Psoas muscle (tissue), 7 donors: ENCODE measurements at regions not wholly inside any gene's neighbourhood (a gene's known extent, or its start where the extent isn't known, plus 50 kb on each side); places are given as distances from the start of the nearest gene placed in this dataset.
"Not testable (repeated sequence)": the region's sequence is repeated elsewhere in the genome, so short reads cannot be mapped to it uniquely, and the experiment has no call there.

Experiments
- ATAC-seq, 4 donors: fragments of 200-7000 bp; cut with Tn5 transposase; one replicate each; pipeline ENCODE4 v1.9.1; 2020; ENCODE audit warnings: moderate library complexity in 3 of 4, mild to moderate bottlenecking in 2 of 4
- DNase-seq, 2 donors: peaks; one replicate each; pipeline ENCODE4 v3.0.0-alpha.2; 2020
- H3K27ac ChIP-seq: fragments of 200-600 bp; one replicate; pipeline ENCODE4 v1.8.0; 2022
- H3K27me3 ChIP-seq, 3 donors: fragments of 200-600 bp in 1 of 3; one replicate each; pipeline versions ENCODE4 v1.6.1 to v1.8.0; 2013 to 2022; ENCODE audit warnings: low read length in 2 of 3, mild to moderate bottlenecking in 2 of 3, moderate library complexity in 1 of 3; ENCODE audit not compliant: insufficient read depth in 3 of 3
- H3K36me3 ChIP-seq, 2 donors: fragments of 200-600 bp in 1 of 2; one replicate each; pipeline versions ENCODE4 v1.6.1 to v1.8.0; 2013 to 2022; ENCODE audit warnings: low read depth in 1 of 2, mild to moderate bottlenecking in 1 of 2, moderate library complexity in 1 of 2; ENCODE audit not compliant: insufficient read depth in 1 of 2
- H3K4me1 ChIP-seq: fragments of 200-600 bp; one replicate; pipeline ENCODE4 v1.8.0; 2022
- H3K4me3 ChIP-seq: fragments of 200-600 bp; one replicate; pipeline ENCODE4 v1.8.0; 2022; ENCODE audit warnings: mild to moderate bottlenecking
- H3K9me3 ChIP-seq: fragments of 200-600 bp; one replicate; pipeline ENCODE4 v1.8.0; 2022
- WGBS, 3 donors: extraction: QIAGEN DNeasy Blood & Tissue Kit; methylation state at CpG; one replicate each; pipeline versions ENCODE4 v1.1.6 to v1.1.7; 2013; 5-methylcytosine and 5-hydroxymethylcytosine counted together
- intact Hi-C, 2 donors: fragments of 100-400 bp; cut with DNase I; formaldehyde crosslinking; loops; one replicate each; pipeline versions ENCODE4 v1.11.0 to v1.14.2; 2022
- TF ChIP-seq, protein P1 (sequence below): fragments of 200-600 bp; IDR thresholded peaks from one replicate; pipeline ENCODE4 v1.8.0; 2022; ENCODE audit warnings: antibody characterized with exemption
- donor health status: healthy with polysubstance abuse.
- donor health status: DM: no; HTN: no; CAD: no; lungs with moderate emphysema.
- donor health status: Bipolar disorder and iron deficiency.
- donor health status: healthy.
- donor health status: DM: yes; HTN: yes; CAD: no.
- donor health status: DM: no; HTN: no; CAD: no.
- donor health status: DM: yes; HTN: yes; CAD: no.

DNA sequence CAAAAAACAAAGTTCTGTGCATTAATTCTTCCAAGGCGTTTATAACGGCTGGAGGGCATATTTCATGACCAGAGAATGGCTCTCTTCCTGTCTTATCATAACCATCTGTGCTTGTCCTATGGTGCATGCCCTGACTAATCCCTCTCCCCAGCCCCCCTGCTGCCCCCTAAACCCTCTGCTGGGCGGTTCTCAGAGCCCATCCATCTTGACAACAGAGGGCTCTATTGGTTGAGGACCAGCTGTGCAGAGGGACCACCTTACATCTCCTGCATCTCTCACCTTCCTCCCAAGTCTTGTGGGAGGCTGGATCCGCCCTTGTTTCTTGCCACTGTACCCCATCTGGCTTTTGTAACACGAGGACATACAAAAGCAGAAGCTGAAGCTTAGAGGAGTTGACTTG is 282.1 kb downstream of the MIAT start:
- 37 to 38% (median 38%) methylated on average over 5 of the region's 5 CpGs for WGBS, 3 donors
- TF ChIP-seq, protein P1, sequence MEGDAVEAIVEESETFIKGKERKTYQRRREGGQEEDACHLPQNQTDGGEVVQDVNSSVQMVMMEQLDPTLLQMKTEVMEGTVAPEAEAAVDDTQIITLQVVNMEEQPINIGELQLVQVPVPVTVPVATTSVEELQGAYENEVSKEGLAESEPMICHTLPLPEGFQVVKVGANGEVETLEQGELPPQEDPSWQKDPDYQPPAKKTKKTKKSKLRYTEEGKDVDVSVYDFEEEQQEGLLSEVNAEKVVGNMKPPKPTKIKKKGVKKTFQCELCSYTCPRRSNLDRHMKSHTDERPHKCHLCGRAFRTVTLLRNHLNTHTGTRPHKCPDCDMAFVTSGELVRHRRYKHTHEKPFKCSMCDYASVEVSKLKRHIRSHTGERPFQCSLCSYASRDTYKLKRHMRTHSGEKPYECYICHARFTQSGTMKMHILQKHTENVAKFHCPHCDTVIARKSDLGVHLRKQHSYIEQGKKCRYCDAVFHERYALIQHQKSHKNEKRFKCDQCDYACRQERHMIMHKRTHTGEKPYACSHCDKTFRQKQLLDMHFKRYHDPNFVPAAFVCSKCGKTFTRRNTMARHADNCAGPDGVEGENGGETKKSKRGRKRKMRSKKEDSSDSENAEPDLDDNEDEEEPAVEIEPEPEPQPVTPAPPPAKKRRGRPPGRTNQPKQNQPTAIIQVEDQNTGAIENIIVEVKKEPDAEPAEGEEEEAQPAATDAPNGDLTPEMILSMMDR: no peak

GRCh38 chr22:26941896-26942636 is 284.7 kb downstream of the MIAT start:
- Histone ChIP-seq H3K4me1 (no peaks in the 10 kb centered on the region), H3K27ac (no peak overlapping the region), H3K9me3 (no peaks in the 10 kb centered on the region), H3K36me3 (no peaks in the 10 kb centered on the region), H3K27me3 (peaks cover 0 to 14% (median 0%) of the 10 kb centered on the region in 3 donors), H3K4me3 (no peak overlapping the region)
- TF ChIP-seq, protein P1: no peak
- intact Hi-C loops: no loop called here
- ATAC-seq (no peak), DNase-seq (no peak)
- 60 to 69% (median 63%) methylated on average over 14 of the region's 14 CpGs for WGBS, 3 donors

More for the DNA sequence above, 282.1 kb downstream of the MIAT start:
- Histone ChIP-seq H3K27me3 (peaks cover 0 to 32% (median 2%) of the 10 kb centered on the region in 3 donors), H3K9me3 (no peaks in the 10 kb centered on the region), H3K4me3 (no peak overlapping the region), H3K36me3 (no peaks in the 10 kb centered on the region), H3K27ac (no peak overlapping the region), H3K4me1 (no peaks in the 10 kb centered on the region)
- intact Hi-C loops: no loop called here
- DNase-seq (no peak), ATAC-seq (no peak)

DNA sequence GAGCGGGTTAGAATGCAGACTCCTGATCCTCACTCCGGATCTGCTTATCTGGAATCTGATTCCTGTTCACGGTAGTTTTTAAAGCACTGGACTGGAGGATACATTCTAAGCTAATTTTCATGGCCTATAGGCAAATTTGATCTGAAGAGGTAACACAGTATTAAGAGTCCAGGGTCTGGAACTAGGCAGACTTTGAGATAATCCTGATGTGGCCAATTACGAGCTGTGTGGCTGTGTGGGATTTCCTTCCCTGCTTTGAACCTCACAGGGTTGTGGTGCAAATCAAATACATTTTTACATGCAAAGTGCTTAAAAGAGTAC is 285.2 kb downstream of the MIAT start:
- DNase-seq (no peak), ATAC-seq (no peak)
- WGBS, 3 donors: 58 to 70% (median 62%) methylated on average over 4 of the region's 4 CpGs
- intact Hi-C loops: no loop called here
- H3K4me3 ChIP-seq: no peak overlapping the region
- H3K9me3 ChIP-seq: no peaks in the 10 kb centered on the region
- TF ChIP-seq, protein P1: no peak
- H3K27ac ChIP-seq: no peak overlapping the region
- H3K27me3 ChIP-seq: peaks cover 0 to 9% (median 0%) of the 10 kb centered on the region in 3 donors
- H3K36me3 ChIP-seq: no peaks in the 10 kb centered on the region
- H3K4me1 ChIP-seq: no peaks in the 10 kb centered on the region

- no peaks in the 10 kb centered on the region for H3K9me3 ChIP-seq
- DNase-seq: no peak
- no peak for ATAC-seq
- H3K27me3 ChIP-seq: no peaks in the 10 kb centered on the region
- H3K27ac ChIP-seq: no peak overlapping the region
- no peaks in the 10 kb centered on the region for H3K4me1 ChIP-seq
- intact Hi-C loops: no loop called here
- no peak overlapping the region for H3K4me3 ChIP-seq
- TF ChIP-seq, protein P1: no peak
- 81 to 83% (median 83%) methylated on average over 1 of the region's 1 CpG for WGBS, 3 donors
- no peaks in the 10 kb centered on the region for H3K36me3 ChIP-seq
Measured at GRCh38 chr22:26945565-26945964, 288.2 kb downstream of the MIAT start.

DNA sequence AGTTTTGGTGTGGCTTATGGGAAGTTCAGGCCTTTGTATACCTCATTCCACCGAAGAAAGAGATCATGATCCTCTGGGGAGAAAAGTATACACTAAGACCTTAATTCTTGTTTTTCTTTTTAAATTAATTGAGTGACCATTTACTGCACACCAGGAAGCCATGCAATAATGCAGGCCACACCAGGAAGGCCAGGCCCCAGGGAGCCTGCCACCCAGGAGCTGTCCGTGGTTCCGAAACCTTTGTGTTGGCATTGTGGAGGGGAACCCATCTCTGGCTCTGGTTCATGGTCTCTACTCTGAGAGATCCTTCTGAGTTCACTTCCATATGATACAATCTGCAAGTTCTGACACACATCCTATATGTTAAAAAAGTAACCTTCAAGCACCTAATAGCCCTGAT is 291.8 kb downstream of the MIAT start:
- Histone ChIP-seq H3K36me3 (no peaks in the 10 kb centered on the region), H3K27ac (no peak overlapping the region), H3K9me3 (no peaks in the 10 kb centered on the region), H3K4me1 (no peaks in the 10 kb centered on the region), H3K27me3 (peaks cover 0 to 29% (median 0%) of the 10 kb centered on the region in 3 donors), H3K4me3 (no peak overlapping the region)
- 46 to 73% (median 54%) methylated on average over 3 of the region's 3 CpGs for WGBS, 3 donors
- TF ChIP-seq, protein P1: no peak
- DNase-seq (no peak), ATAC-seq (no peak)
- intact Hi-C loops: no loop called here

GRCh38 chr22:26951139-26951538 is 293.8 kb downstream of the MIAT start:
- H3K9me3 ChIP-seq, H3K4me1 ChIP-seq, H3K36me3 ChIP-seq, DNase-seq, H3K4me3 ChIP-seq, ATAC-seq, intact Hi-C loops, H3K27ac ChIP-seq: not testable (repeated sequence)
- peaks cover 0 to 42% (median 0%) of the 10 kb centered on the region in 3 donors for H3K27me3 ChIP-seq
- WGBS, 3 donors: 88 to 95% (median 93%) methylated on average over 3 of the region's 3 CpGs
